Heart left ventricle (tissue), 16 donors: ENCODE measurements at regions not wholly inside any gene's neighbourhood (a gene's known extent, or its start where the extent isn't known, plus 50 kb on each side); places are given as distances from the start of the nearest gene placed in this dataset.
A peak's percentile ranks its signal among the peaks of the same experiment; 100 is the strongest.

Source experiments
- ATAC-seq, 4 donors: fragments of 200-7000 bp; cut with Tn5 transposase; one replicate each; pipeline ENCODE4 v1.9.1; 2020 to 2022; ENCODE audit warnings: moderate library complexity in 4 of 4, mild to moderate bottlenecking in 3 of 4, moderate number of reproducible peaks in 1 of 4
- DNase-seq, 5 donors: peaks; one replicate each; pipeline ENCODE4 v3.0.0-alpha.2; 2020
- H3K27ac ChIP-seq, 12 donors: fragments of 200-600 bp; sonication (generic) in 4 of 12; one replicate each; pipeline versions ENCODE4 v1.5.0 to v1.8.0; 2016 to 2022; ENCODE audit warnings: mild to moderate bottlenecking in 2 of 12
- H3K27me3 ChIP-seq, 9 donors: fragments of 200-600 bp; sonication (generic) in 2 of 9; one replicate each; pipeline versions ENCODE4 v1.5.1 to v1.8.0; 2016 to 2022; ENCODE audit warnings: mild to moderate bottlenecking in 3 of 9
- H3K36me3 ChIP-seq, 9 donors: fragments of 200-600 bp; sonication (generic) in 2 of 9; one replicate each; pipeline versions ENCODE4 v1.5.0 to v1.8.0; 2018 to 2022; ENCODE audit warnings: mild to moderate bottlenecking in 2 of 9
- H3K4me1 ChIP-seq, 12 donors: fragments of 200-600 bp; sonication (generic) in 4 of 12; one replicate each; pipeline versions ENCODE4 v1.5.0 to v1.8.0; 2016 to 2022; ENCODE audit warnings: mild to moderate bottlenecking in 3 of 12
- H3K4me3 ChIP-seq, 12 donors: fragments of 200-600 bp; sonication (generic) in 4 of 12; one replicate each; pipeline versions ENCODE4 v1.5.0 to v1.8.0; 2017 to 2022; ENCODE audit warnings: mild to moderate bottlenecking in 9 of 12, moderate library complexity in 4 of 12
- H3K9me3 ChIP-seq, 12 donors: fragments of 200-600 bp; sonication (generic) in 4 of 12; one replicate each; pipeline versions ENCODE4 v1.5.0 to v1.8.0; 2016 to 2022; ENCODE audit warnings: mild to moderate bottlenecking in 1 of 12
- POLR2A ChIP-seq, 2 donors: fragments of 450-650 bp; IDR thresholded peaks; one replicate each; pipeline ENCODE4 v1.6.1; 2017; ENCODE audit warnings: antibody characterized with exemption in 2 of 2, mild to moderate bottlenecking in 2 of 2, moderate library complexity in 2 of 2
- WGBS, 4 donors: extraction: QIAGEN DNeasy Blood & Tissue Kit in 2 of 4; methylation state at CpG; one replicate each; pipeline versions ENCODE4 v1.1.5 to v1.1.7; 2013 to 2018; 5-methylcytosine and 5-hydroxymethylcytosine counted together
- intact Hi-C, 10 donors: fragments of 100-400 bp; cut with DNase I; formaldehyde crosslinking; loops; one replicate each; pipeline versions ENCODE4 v1.11.1 to v1.14.2; 2022
- TF ChIP-seq, protein P1 (sequence below), 12 donors: fragments of 200-600 bp; sonication (generic) in 4 of 12; IDR thresholded peaks; one replicate each; pipeline versions ENCODE4 v1.5.0 to v1.8.0; 2018 to 2022; ENCODE audit warnings: antibody characterized with exemption in 12 of 12, mild to moderate bottlenecking in 5 of 12
- donor health status: ischemic (EF 13 %, LVEDD 7.1; RV severe dilation, severe dysfunction).
- donor health status: healthy with polysubstance abuse.
- donor health status: DM: no; HTN: yes; CAD: no.
- donor health status: DM: no; HTN: no; CAD: no.
- donor health status: ischemic (EF 25% LVEDD 6.9; RV normal size, moderate dysfunction).
- donor health status: ischemic (EF 25% LVEDD 5.7; RV mildly dilated, moderate dysfunction).
- donor health status: healthy.
- donor health status: DM: yes; HTN: yes; CAD: no.
- donor health status: ischemic (EF 35%, LVEDD 5.7; RV mildly dilated, moderate dysfunction).
- donor health status: nonischemic (EF 11% LVEDD 7.7; RV severe dilation, severe dysfunction).
- donor health status: DM: yes; HTN: yes; CAD: no.
- donor health status: PGD.
- donor health status: ischemic (EF 29% LVEDD 5.4; RV normal size, mild dysfunction).
- donor health status: nonischemic (EF 23%, LVEDD 6.1; RV moderate dilation, normal function).

DNA sequence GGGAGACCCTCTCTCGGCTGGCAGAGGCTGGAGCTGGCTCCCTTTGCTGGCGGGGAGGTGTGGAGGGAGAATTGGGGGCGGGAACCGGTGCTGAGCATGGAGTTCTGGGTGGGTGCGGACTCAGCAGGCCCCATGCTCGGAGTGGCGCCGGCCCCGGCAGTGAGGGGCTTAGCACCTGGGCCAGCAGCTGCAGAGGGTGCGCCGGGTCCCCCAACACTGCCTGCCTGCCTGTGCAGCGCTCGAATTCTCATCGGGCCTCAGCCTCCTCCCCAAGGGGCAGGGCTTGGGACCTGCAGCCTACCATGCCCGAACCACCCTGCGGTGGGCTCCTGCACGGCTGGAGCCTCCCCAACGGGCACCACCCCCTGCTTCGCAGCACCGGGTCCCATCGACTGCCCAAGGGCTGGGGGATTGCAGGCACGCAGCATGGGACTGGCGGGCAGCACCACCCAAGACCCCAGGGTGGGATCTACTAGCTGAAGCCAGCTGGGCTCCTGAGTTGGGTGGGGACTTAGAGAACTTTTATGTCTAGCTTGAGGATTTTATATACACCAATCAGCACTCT is 129.8 kb downstream of the LRRC30 start:
- Histone ChIP-seq H3K36me3 (no peaks in the 10 kb centered on the region), H3K4me3 (no peak overlapping the region), H3K27me3 (no peaks in the 10 kb centered on the region), H3K9me3 (peaks cover 0 to 2% (median 0%) of the 10 kb centered on the region in 12 donors), H3K27ac (no peak overlapping the region), H3K4me1 (peaks cover 0 to 11% (median 4%) of the 10 kb centered on the region in 12 donors)
- no peak for TF ChIP-seq POLR2A (IDR thresholded peaks at IDR 0.05)
- TF ChIP-seq, protein P1, sequence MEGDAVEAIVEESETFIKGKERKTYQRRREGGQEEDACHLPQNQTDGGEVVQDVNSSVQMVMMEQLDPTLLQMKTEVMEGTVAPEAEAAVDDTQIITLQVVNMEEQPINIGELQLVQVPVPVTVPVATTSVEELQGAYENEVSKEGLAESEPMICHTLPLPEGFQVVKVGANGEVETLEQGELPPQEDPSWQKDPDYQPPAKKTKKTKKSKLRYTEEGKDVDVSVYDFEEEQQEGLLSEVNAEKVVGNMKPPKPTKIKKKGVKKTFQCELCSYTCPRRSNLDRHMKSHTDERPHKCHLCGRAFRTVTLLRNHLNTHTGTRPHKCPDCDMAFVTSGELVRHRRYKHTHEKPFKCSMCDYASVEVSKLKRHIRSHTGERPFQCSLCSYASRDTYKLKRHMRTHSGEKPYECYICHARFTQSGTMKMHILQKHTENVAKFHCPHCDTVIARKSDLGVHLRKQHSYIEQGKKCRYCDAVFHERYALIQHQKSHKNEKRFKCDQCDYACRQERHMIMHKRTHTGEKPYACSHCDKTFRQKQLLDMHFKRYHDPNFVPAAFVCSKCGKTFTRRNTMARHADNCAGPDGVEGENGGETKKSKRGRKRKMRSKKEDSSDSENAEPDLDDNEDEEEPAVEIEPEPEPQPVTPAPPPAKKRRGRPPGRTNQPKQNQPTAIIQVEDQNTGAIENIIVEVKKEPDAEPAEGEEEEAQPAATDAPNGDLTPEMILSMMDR (IDR thresholded peaks at IDR 0.05), result no peak
- WGBS, 4 donors, result 94 to 100% (median 97%) methylated on average over 17 to 23 of the region's 23 CpGs
- intact Hi-C loops, result no loop called here
- no peak for DNase-seq
- peak in 1 of 4 donors; percentile 33 for ATAC-seq

DNA sequence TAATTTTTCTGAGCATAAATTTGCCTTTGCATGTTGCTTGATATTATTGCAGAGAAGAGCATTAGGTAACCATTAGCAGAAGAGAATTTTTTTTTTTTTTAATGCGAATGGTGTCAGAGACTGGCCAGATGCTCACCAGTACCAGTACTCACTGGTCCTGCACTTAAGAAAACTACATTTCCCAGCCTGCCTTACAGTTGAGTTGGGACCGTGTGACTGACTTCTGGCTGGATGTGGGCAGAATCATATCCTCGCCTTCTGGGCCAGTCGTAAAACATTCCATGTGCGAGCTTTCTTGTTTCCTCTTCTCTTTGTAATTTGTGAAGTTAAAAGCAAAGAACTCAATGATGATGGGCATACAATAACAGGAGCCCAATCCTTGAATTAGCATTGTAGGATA is 132.4 kb downstream of the LRRC30 start:
- Histone ChIP-seq H3K4me1 (peaks cover 0 to 38% (median 13%) of the 10 kb centered on the region in 12 donors), H3K9me3 (no peaks in the 10 kb centered on the region), H3K36me3 (no peaks in the 10 kb centered on the region), H3K4me3 (no peak overlapping the region), H3K27ac (no peak overlapping the region), H3K27me3 (no peaks in the 10 kb centered on the region)
- DNase-seq, result no peak
- WGBS, 4 donors, result 87 to 92% (median 89%) methylated on average over 5 of the region's 5 CpGs
- TF ChIP-seq POLR2A (IDR thresholded peaks at IDR 0.05), result no peak
- TF ChIP-seq, protein P1 (IDR thresholded peaks at IDR 0.05), result no peak
- intact Hi-C loops, result no loop called here
- no peak for ATAC-seq

DNA sequence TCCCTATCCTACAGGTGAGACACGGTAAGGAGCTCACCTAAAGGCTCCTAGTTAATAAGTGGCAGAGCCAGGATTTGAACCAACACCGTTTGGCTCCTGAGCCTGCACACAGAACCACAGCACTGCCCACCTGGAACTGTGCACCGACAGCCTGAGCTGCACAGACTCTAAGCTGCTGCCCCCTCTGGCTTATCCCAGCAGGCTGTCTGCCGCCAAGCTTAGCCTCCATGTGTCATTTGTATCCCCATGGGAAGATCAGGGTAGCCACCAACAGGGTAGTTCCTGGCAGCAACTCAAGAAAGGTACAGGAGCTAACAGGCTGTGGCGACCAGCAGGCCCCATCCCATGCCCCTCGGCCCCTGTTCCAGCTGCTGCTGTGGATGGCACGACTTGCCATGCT is 135.7 kb downstream of the LRRC30 start:
- H3K27me3 ChIP-seq, result no peaks in the 10 kb centered on the region
- intact Hi-C loops, result loop anchor here in 8 of 10 donors (2.0 to 5.0 kb wide), 7 partner anchors 42 to 201 kb away; partner anchors contain the start of gene PTPRM (in 1 of the 8)
- no peaks in the 10 kb centered on the region for H3K36me3 ChIP-seq
- no peaks in the 10 kb centered on the region for H3K9me3 ChIP-seq
- H3K27ac ChIP-seq, result peak overlapping the region in 9 of 12 donors; percentile 16 to 96 (median 87)
- no peak for ATAC-seq
- peaks cover 0 to 55% (median 26%) of the 10 kb centered on the region in 12 donors for H3K4me1 ChIP-seq
- TF ChIP-seq POLR2A (IDR thresholded peaks at IDR 0.05), result no peak
- TF ChIP-seq, protein P1 (IDR thresholded peaks at IDR 0.05), result no peak
- DNase-seq, result no peak
- H3K4me3 ChIP-seq, result no peak overlapping the region
- WGBS, 4 donors, result 73 to 86% (median 78%) methylated on average over 5 to 7 of the region's 7 CpGs

DNA sequence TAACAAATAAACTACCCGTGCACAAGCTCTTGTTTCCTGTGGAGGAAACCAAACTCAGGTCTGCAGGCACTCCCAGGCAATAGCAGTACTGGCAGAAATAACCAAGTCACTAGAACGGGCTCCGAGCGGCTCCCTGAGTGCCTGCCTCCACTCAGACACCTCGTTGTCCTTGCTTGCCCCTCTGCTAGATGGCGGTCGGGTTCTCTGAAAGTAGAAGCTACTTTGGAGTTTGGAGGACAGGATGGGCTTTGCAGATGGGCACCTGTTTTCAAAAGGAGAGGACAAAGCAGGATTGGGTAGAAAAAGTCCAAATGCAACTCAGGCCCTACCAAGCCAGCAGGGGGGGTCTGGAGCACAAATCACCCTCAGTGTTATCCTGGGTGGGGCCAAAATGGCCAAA is 136.4 kb downstream of the LRRC30 start:
- H3K27ac ChIP-seq, result peak overlapping the region in 10 of 12 donors; percentile 28 to 96 (median 84)
- intact Hi-C loops, result loop anchor here in 8 of 10 donors (2.0 to 5.0 kb wide), 7 partner anchors 43 to 200 kb away; partner anchors contain the start of gene PTPRM (in 1 of the 8)
- WGBS, 4 donors, result 43 to 69% (median 51%) methylated on average over 7 of the region's 7 CpGs
- H3K27me3 ChIP-seq, result no peaks in the 10 kb centered on the region
- H3K9me3 ChIP-seq, result no peaks in the 10 kb centered on the region
- ATAC-seq (no peak), DNase-seq (peak in 1 of 5 donors; percentile 33)
- TF ChIP-seq POLR2A (IDR thresholded peaks at IDR 0.05), result no peak
- TF ChIP-seq, protein P1 (IDR thresholded peaks at IDR 0.05), result peak in 6 of 12 donors; percentile 5 to 29 (median 15)
- H3K36me3 ChIP-seq, result no peaks in the 10 kb centered on the region
- H3K4me3 ChIP-seq, result no peak overlapping the region
- H3K4me1 ChIP-seq, result peaks cover 0 to 63% (median 30%) of the 10 kb centered on the region in 12 donors
